Mesothelial cell of epicardium (in vitro differentiated cells): ENCODE measurements at regions not wholly inside any gene's neighbourhood (a gene's known extent, or its start where the extent isn't known, plus 50 kb on each side); places are given as distances from the start of the nearest gene placed in this dataset.

Experiments
- DNase-seq, 2 experiments: peaks; one replicate each; pipeline ENCODE4 v3.0.0; 2021; ENCODE audit warnings: low spot score in 2 of 2; ENCODE audit not compliant: unreplicated experiment in 2 of 2
- H3K27ac Mint-ChIP-seq: 2 replicates; pipeline ENCODE4 v1.8.0; 2021; ENCODE audit warnings: mixed read lengths
- H3K27me3 Mint-ChIP-seq: 2 replicates; pipeline ENCODE4 v1.8.0; 2021; ENCODE audit warnings: low read depth, mixed read lengths
- H3K36me3 Mint-ChIP-seq: 2 replicates; pipeline ENCODE4 v1.8.0; 2021; ENCODE audit warnings: mixed read lengths
- H3K4me1 Mint-ChIP-seq: 2 replicates; pipeline ENCODE4 v1.8.0; 2021; ENCODE audit warnings: mixed read lengths
- H3K4me3 Mint-ChIP-seq: 2 replicates; pipeline ENCODE4 v1.8.0; 2021; ENCODE audit warnings: mild to moderate bottlenecking, moderate library complexity, mixed read lengths
- H3K9me3 Mint-ChIP-seq: 2 replicates; pipeline ENCODE4 v1.8.0; 2021; ENCODE audit warnings: mixed read lengths
- TF ChIP-seq, protein P1 (sequence below): fragments of 200-600 bp; sonication (generic); IDR thresholded peaks from one replicate; pipeline ENCODE4 v1.5.0; 2021; ENCODE audit warnings: antibody characterized with exemption; ENCODE audit not compliant: unreplicated experiment

- Mint-ChIP-seq H3K4me1 (no peaks in the 10 kb centered on the region), H3K27me3 (peaks cover 7% of the 10 kb centered on the region), H3K4me3 (no peak overlapping the region), H3K27ac (no peak overlapping the region), H3K9me3 (no peaks in the 10 kb centered on the region), H3K36me3 (no peaks in the 10 kb centered on the region)
- no peak for DNase-seq
- TF ChIP-seq, protein P1, sequence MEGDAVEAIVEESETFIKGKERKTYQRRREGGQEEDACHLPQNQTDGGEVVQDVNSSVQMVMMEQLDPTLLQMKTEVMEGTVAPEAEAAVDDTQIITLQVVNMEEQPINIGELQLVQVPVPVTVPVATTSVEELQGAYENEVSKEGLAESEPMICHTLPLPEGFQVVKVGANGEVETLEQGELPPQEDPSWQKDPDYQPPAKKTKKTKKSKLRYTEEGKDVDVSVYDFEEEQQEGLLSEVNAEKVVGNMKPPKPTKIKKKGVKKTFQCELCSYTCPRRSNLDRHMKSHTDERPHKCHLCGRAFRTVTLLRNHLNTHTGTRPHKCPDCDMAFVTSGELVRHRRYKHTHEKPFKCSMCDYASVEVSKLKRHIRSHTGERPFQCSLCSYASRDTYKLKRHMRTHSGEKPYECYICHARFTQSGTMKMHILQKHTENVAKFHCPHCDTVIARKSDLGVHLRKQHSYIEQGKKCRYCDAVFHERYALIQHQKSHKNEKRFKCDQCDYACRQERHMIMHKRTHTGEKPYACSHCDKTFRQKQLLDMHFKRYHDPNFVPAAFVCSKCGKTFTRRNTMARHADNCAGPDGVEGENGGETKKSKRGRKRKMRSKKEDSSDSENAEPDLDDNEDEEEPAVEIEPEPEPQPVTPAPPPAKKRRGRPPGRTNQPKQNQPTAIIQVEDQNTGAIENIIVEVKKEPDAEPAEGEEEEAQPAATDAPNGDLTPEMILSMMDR: no peak
Observed at GRCh38 chr7:94123136-94123535, 119.0 kb upstream of the BET1 start.

- Mint-ChIP-seq H3K27me3 (peaks cover 3% of the 10 kb centered on the region), H3K9me3 (no peaks in the 10 kb centered on the region), H3K4me1 (peaks cover 16% of the 10 kb centered on the region), H3K4me3 (no peak overlapping the region), H3K27ac (no peak overlapping the region), H3K36me3 (no peaks in the 10 kb centered on the region)
- DNase-seq: no peak
- TF ChIP-seq, protein P1: no peak
Observed at GRCh38 chr7:94127026-94127425, 122.9 kb upstream of the BET1 start.

- H3K9me3 Mint-ChIP-seq: no peaks in the 10 kb centered on the region
- H3K27ac Mint-ChIP-seq: no peak overlapping the region
- no peaks in the 10 kb centered on the region for H3K36me3 Mint-ChIP-seq
- TF ChIP-seq, protein P1: no peak
- no peak overlapping the region for H3K4me3 Mint-ChIP-seq
- DNase-seq: no peak
- no peaks in the 10 kb centered on the region for H3K27me3 Mint-ChIP-seq
- H3K4me1 Mint-ChIP-seq: peaks cover 16% of the 10 kb centered on the region
Observed at GRCh38 chr7:94128072-94128471, 123.9 kb upstream of the BET1 start.

DNA sequence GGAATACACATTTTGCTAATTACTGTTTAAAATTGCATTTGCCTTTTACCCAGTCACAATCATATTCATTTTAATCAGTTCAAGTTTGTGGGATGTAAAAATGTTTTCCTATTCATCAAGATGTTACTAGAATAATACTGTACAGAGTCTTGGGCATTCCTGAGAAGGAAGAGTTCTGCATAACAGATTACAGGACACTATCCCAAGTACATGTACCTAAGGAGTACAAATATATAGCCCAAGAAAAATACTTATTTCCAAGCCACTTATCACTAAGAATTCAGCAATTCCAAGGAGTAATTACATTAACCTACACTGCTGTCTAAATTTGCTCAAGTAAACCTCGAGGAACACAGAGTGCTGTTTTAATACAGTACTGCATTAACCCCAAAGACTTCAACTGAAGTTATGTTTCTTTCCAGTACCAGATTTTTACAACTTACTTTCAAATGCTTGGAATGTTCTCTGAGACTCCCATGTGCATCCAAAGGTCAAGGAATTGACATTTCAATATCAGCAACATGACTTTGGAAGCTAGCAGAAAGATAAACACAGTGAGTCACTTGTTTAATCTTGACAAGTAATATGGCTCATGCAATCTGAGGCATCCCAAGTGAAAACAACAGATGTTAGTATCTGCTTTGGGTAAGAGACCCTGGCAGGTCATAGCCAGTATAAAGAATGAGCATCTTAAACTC is 125.4 kb upstream of the BET1 start:
- H3K27me3 Mint-ChIP-seq: no peaks in the 10 kb centered on the region

GRCh38 chr7:94130716-94131115 is 126.6 kb upstream of the BET1 start:
- peaks cover 1% of the 10 kb centered on the region for H3K27me3 Mint-ChIP-seq
- no peak for DNase-seq
- H3K27ac Mint-ChIP-seq: no peak overlapping the region
- peaks cover 16% of the 10 kb centered on the region for H3K4me1 Mint-ChIP-seq
- H3K9me3 Mint-ChIP-seq: no peaks in the 10 kb centered on the region
- no peaks in the 10 kb centered on the region for H3K36me3 Mint-ChIP-seq
- TF ChIP-seq, protein P1: no peak
- no peak overlapping the region for H3K4me3 Mint-ChIP-seq

More for the DNA sequence above, 125.4 kb upstream of the BET1 start:
- Mint-ChIP-seq H3K36me3 (no peaks in the 10 kb centered on the region), H3K27ac (peak overlapping the region; percentile 44), H3K4me3 (no peak overlapping the region), H3K9me3 (no peaks in the 10 kb centered on the region), H3K4me1 (peaks cover 16% of the 10 kb centered on the region)
- TF ChIP-seq, protein P1: no peak
- DNase-seq: no peak
